GM12878 (cell line): ENCODE measurements at regions not wholly inside any gene's neighbourhood (a gene's known extent, or its start where the extent isn't known, plus 50 kb on each side); places are given as distances from the start of the nearest gene placed in this dataset.

ENCODE experiments used
- ATAC-seq: fragments of 200-7000 bp; cut with Tn5 transposase; 3 replicates; pipeline ENCODE4 v1.9.1; 2020; ENCODE audit warnings: mild to moderate bottlenecking, moderate library complexity
- BruUV-seq: library from RNA; stranded (reverse); fragments of 400-500 nt; replicated peaks from 2 replicates; lab custom pipeline; 2021; lab: Mats Ljungman, UMichigan
- CTCF ChIA-PET: fragments of 300-600 bp; sonication (Branson Sonifier 250); formaldehyde crosslinking; extraction: SDS; loops from one replicate; lab custom pipeline; 2021; ENCODE audit warnings: inconsistent platforms; lab: Yijun Ruan, JAX
- POLR2A ChIA-PET: fragments of 350-600 bp; formaldehyde crosslinking; extraction: SDS; loops from one replicate; lab custom pipeline; 2021; ENCODE audit warnings: inconsistent platforms; lab: Charles Lee
- RAD21 ChIA-PET: fragments of 300-600 bp; sonication (Branson Sonifier 250); formaldehyde crosslinking; loops from one replicate; lab custom pipeline; 2023; ENCODE audit warnings: antibody characterized with exemption; ENCODE audit not compliant: unreplicated experiment; lab: Charles Lee
- SMC1A ChIA-PET: fragments of 300-600 bp; sonication (Branson Sonifier 250); formaldehyde crosslinking; loops from one replicate; lab custom pipeline; 2023; ENCODE audit not compliant: unreplicated experiment, uncharacterized antibody; lab: Charles Lee
- DNase-seq: peaks from one replicate; pipeline ENCODE4 v3.0.0-alpha.2; 2011; ENCODE audit warnings: low read depth, low spot score
- FAIRE-seq: peaks from 3 replicates; lab custom pipeline; 2011; peaks lifted over from hg19 to GRCh38; lab: Jason Lieb, UNC
- H2AFZ ChIP-seq: 2 replicates; pipeline ENCODE4 v1.6.0; 2011; ENCODE audit warnings: low read depth, low read length, control low read depth; ENCODE audit not compliant: control insufficient read depth
- H3K27ac ChIP-seq: 2 replicates; pipeline ENCODE4 v1.5.1; 2011; ENCODE audit warnings: control low read depth; ENCODE audit not compliant: control insufficient read depth, insufficient read depth
- H3K27me3 ChIP-seq, 2 experiments: replicated peaks in 1 of 2; 2 replicates each; pipeline versions ENCODE4 v1.6.0 to v1.6.1; 2011; ENCODE audit warnings: low read length in 1 of 2; ENCODE audit not compliant: control insufficient read depth in 2 of 2, insufficient read depth in 2 of 2
- H3K36me3 ChIP-seq, 2 experiments: 2 replicates each; pipeline ENCODE4 v1.5.1; 2011; ENCODE audit warnings: low read length in 1 of 2; ENCODE audit not compliant: control insufficient read depth in 2 of 2, insufficient read depth in 2 of 2
- H3K4me1 ChIP-seq: 2 replicates; pipeline ENCODE4 v1.6.1; 2011; ENCODE audit warnings: mild to moderate bottlenecking, low read length, moderate library complexity, mixed read lengths; ENCODE audit not compliant: control insufficient read depth, insufficient read depth
- H3K4me2 ChIP-seq: 2 replicates; pipeline ENCODE4 v1.6.0; 2011; ENCODE audit warnings: control low read depth; ENCODE audit not compliant: control insufficient read depth, insufficient read depth
- H3K4me3 ChIP-seq: fragments of 200-600 bp; sonication (generic); 2 replicates; pipeline ENCODE4 v1.5.1; 2016
- H3K79me2 ChIP-seq: 2 replicates; pipeline ENCODE4 v1.6.0; 2011; ENCODE audit warnings: low read length; ENCODE audit not compliant: control insufficient read depth, insufficient read depth
- H3K9ac ChIP-seq: 2 replicates; pipeline ENCODE4 v1.8.0; 2011; ENCODE audit warnings: low read length, control low read depth, mixed read lengths; ENCODE audit not compliant: control insufficient read depth, insufficient read depth
- H3K9me3 ChIP-seq: replicated peaks from 3 replicates; pipeline ENCODE4 v1.5.1; 2011; ENCODE audit warnings: mild to moderate bottlenecking, low read length; ENCODE audit not compliant: control insufficient read depth, insufficient read depth
- H4K20me1 ChIP-seq: 2 replicates; pipeline ENCODE4 v1.6.0; 2011; ENCODE audit not compliant: control insufficient read depth, insufficient read depth
- CEBPB ChIP-seq, 2 experiments: fragments of 150-350 bp in 1 of 2; IDR thresholded peaks; 2 replicates each; pipeline ENCODE4 v1.6.1; 2012 to 2014; ENCODE audit warnings: low read depth in 2 of 2, low read length in 2 of 2, borderline replicate concordance in 1 of 2, inconsistent platforms in 1 of 2
- CHD2 ChIP-seq: IDR thresholded peaks from 2 replicates; pipeline ENCODE4 v1.6.1; 2011; ENCODE audit warnings: low read depth, low read length, improper control_type of control experiment, borderline replicate concordance
- ELK1 ChIP-seq: IDR thresholded peaks from 2 replicates; pipeline ENCODE4 v1.6.1; 2012; ENCODE audit warnings: low read depth, low read length, improper control_type of control experiment
- MEF2B ChIP-seq: fragments of 450-650 bp; IDR thresholded peaks from 2 replicates; pipeline ENCODE4 v1.6.1; 2018; ENCODE audit warnings: mild to moderate bottlenecking, moderate library complexity; ENCODE audit not compliant: partially characterized antibody, poor library complexity, severe bottlenecking
- POLR2AphosphoS2 ChIP-seq: IDR thresholded peaks from 2 replicates; pipeline ENCODE4 v1.6.1; 2011; ENCODE audit warnings: low read depth, mild to moderate bottlenecking, low read length, improper control_type of control experiment, moderate library complexity
- RB1 ChIP-seq: fragments of 450-650 bp; formaldehyde crosslinking; IDR thresholded peaks from 2 replicates; pipeline ENCODE4 v1.6.1; 2017; ENCODE audit warnings: mild to moderate bottlenecking, borderline replicate concordance
- RFX5 ChIP-seq: IDR thresholded peaks from 2 replicates; pipeline ENCODE4 v1.6.1; 2011; ENCODE audit warnings: low read depth, low read length, improper control_type of control experiment
- SMARCA5 ChIP-seq: fragments of 450-650 bp; IDR thresholded peaks from 2 replicates; pipeline ENCODE4 v1.6.1; 2017; ENCODE audit warnings: mild to moderate bottlenecking
- SPI1 ChIP-seq: IDR thresholded peaks from 2 replicates; pipeline ENCODE4 v1.6.1; 2011; ENCODE audit warnings: low read depth, mild to moderate bottlenecking, low read length, moderate library complexity, borderline replicate concordance; ENCODE audit not compliant: insufficient read depth
- TCF12 ChIP-seq: IDR thresholded peaks from 2 replicates; pipeline ENCODE4 v1.6.1; 2011; ENCODE audit warnings: low read depth, mild to moderate bottlenecking, low read length
- USF2 ChIP-seq: IDR thresholded peaks from 2 replicates; pipeline ENCODE4 v1.6.1; 2011; ENCODE audit warnings: low read depth, low read length, improper control_type of control experiment, borderline replicate concordance
- YY1 ChIP-seq: IDR thresholded peaks from 2 replicates; pipeline ENCODE4 v1.6.1; 2011; ENCODE audit warnings: low read depth, mild to moderate bottlenecking, low read length
- ZNF207 ChIP-seq: fragments of 450-650 bp; IDR thresholded peaks from 2 replicates; pipeline ENCODE4 v1.6.1; 2014; ENCODE audit warnings: antibody characterized with exemption, mild to moderate bottlenecking, borderline replicate concordance
- ZNF622 ChIP-seq: fragments of 450-650 bp; IDR thresholded peaks from 2 replicates; pipeline ENCODE4 v1.6.1; 2017; ENCODE audit warnings: mild to moderate bottlenecking, inconsistent platforms
- WGBS: methylation state at CpG from one replicate; pipeline ENCODE4 v1.1.6; 2016; ENCODE audit warnings: low lambda C conversion rate; ENCODE audit not compliant: insufficient replicate concordance, insufficient coverage; ENCODE audit errors: missing lambda C conversion rate; 5-methylcytosine and 5-hydroxymethylcytosine counted together
- in situ Hi-C: fragments of 300-500 bp; cut with MboI; formaldehyde crosslinking; loops from 9 replicates; pipeline ENCODE4 v1.14.3; 2018; ENCODE audit warnings: mixed read lengths
- intact Hi-C: fragments of 100-400 bp; cut with micrococcal nuclease; formaldehyde crosslinking; loops from one replicate; pipeline ENCODE4 v1.14.2; 2022; ENCODE audit not compliant: unreplicated experiment

GRCh38 chr4:176385601-176386000, 65.8 kb downstream of the SPCS3 start:
- in situ Hi-C loops (no loop called here), intact Hi-C loops (no loop called here)
- no peak overlapping the region for H3K27ac ChIP-seq
- no peak overlapping the region for H3K4me3 ChIP-seq
- CTCF ChIA-PET = interaction anchor here (1.3 kb wide), 1 partner anchor 666 kb away, joined by 4 read pairs; no protein-coding TSS in a partner anchor
- SMC1A ChIA-PET = interaction anchor here (1.1 to 1.3 kb wide), 3 partner anchors 26 to 256 kb away, joined by 3 to 5 read pairs (median 3); no protein-coding TSS in a partner anchor
- H3K4me1 ChIP-seq = no peaks in the 10 kb centered on the region
- no peak for DNase-seq
- no peaks in the 10 kb centered on the region for H3K9me3 ChIP-seq
- no peaks in the 10 kb centered on the region for H4K20me1 ChIP-seq
- no peak overlapping the region for H3K4me2 ChIP-seq
- POLR2A ChIA-PET = no interaction called here
- ATAC-seq = no peak
- no peaks in the 10 kb centered on the region for H3K36me3 ChIP-seq
- H3K9ac ChIP-seq = no peak overlapping the region
- H3K79me2 ChIP-seq = no peaks in the 10 kb centered on the region
- H2AFZ ChIP-seq = no peak overlapping the region
- FAIRE-seq = no peak
- RAD21 ChIA-PET = interaction anchor here (1.1 kb wide), 1 partner anchor 662 kb away, joined by 3 read pairs; no protein-coding TSS in a partner anchor
- TF ChIP-seq RB1 = no peak
- no peak for TF ChIP-seq TCF12
- TF ChIP-seq RFX5 = no peak
- no peak for TF ChIP-seq USF2
- no peak for TF ChIP-seq SMARCA5
- no peak for TF ChIP-seq CEBPB (IDR thresholded peaks at IDR 0.05; ENCODE audit: borderline replicate concordance in 1 of 2, low read depth in 2 of 2, low read length in 2 of 2)
- TF ChIP-seq POLR2AphosphoS2 = no peak
- no peak for TF ChIP-seq YY1
- TF ChIP-seq ZNF207 = no peak
- no peak for TF ChIP-seq CHD2
- TF ChIP-seq MEF2B = no peak
- TF ChIP-seq SPI1 = no peak
- TF ChIP-seq ELK1 = no peak
- TF ChIP-seq ZNF622 = no peak
- 74% methylated on average over 1 of the region's 1 CpG for WGBS
- no peaks in the 10 kb centered on the region for H3K27me3 ChIP-seq
- no TSS peak for BruUV-seq
